ENCODE measurements at regions not wholly inside any gene's neighbourhood (a gene's known extent, or its start where the extent isn't known, plus 50 kb on each side); places are given as distances from the start of the nearest gene placed in this dataset.

DNA sequence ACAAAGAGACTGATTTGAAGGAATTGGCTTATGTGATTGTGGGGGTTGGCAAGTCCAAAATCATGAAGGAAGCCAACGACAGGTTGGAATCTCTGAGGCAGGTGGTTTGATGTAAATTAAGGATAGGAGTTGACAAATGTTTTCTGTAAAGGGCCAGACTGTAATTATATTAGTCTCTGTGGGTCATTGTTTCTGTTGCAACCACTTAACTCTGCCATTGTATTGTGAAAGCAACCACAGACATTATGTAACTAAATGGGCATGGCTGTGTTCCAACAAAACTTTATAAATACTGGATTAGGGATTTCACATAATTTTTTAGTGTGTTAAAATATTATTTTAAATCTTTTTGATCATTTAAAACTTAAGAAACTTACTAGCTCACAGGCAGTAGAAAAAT lies 199.2 kb upstream of the MYLIP start:
- no peak for DNase-seq (ENCODE audit: low read depth, low spot score)
- TF ChIP-seq, protein P1, sequence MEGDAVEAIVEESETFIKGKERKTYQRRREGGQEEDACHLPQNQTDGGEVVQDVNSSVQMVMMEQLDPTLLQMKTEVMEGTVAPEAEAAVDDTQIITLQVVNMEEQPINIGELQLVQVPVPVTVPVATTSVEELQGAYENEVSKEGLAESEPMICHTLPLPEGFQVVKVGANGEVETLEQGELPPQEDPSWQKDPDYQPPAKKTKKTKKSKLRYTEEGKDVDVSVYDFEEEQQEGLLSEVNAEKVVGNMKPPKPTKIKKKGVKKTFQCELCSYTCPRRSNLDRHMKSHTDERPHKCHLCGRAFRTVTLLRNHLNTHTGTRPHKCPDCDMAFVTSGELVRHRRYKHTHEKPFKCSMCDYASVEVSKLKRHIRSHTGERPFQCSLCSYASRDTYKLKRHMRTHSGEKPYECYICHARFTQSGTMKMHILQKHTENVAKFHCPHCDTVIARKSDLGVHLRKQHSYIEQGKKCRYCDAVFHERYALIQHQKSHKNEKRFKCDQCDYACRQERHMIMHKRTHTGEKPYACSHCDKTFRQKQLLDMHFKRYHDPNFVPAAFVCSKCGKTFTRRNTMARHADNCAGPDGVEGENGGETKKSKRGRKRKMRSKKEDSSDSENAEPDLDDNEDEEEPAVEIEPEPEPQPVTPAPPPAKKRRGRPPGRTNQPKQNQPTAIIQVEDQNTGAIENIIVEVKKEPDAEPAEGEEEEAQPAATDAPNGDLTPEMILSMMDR (IDR thresholded peaks at IDR 0.05; ENCODE audit: low read depth, low read length), result no peak
- in situ Hi-C loops (cut with HindIII; ENCODE audit: low sequenced_read_pairs), result no loop called here
- no peak overlapping the region for H3K4me3 ChIP-seq (ENCODE audit: low read depth, low read length)

DNA sequence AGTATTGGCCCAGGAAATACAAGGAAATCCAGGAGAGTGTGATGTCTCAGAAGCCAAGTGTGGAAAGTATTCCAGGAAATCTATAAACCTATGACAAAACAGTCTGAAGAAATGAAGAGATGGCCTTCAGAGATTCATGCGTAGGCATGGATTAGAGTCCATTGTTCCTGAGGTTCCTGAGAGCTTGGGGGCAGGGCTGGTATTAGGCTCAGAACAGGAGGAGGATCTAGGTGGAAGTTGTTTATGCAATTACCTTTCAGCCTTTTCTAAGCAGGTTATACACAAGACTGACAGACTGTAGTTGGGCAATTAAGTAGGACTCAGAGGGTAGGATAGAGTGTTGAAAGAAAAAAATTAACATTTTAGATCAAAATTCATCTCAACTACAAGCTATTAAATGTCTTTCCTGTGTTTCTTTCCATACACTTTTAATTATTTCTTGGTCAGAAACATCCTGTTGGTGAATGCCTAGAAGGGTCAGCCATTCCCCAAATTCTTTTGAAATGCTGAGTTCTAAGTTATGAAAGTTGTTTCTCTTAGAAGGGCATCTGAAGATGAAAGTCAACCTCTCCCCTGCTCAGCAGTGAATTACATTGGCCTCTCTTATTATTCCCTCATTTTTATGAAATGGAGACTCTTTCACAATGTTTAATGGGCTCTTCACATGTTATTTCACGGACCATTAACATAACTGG lies 201.2 kb upstream of the MYLIP start:
- TF ChIP-seq, protein P1 (IDR thresholded peaks at IDR 0.05; ENCODE audit: low read depth, low read length), result no peak
- H3K4me3 ChIP-seq (ENCODE audit: low read depth, low read length), result no peak overlapping the region
- in situ Hi-C loops (cut with HindIII; ENCODE audit: low sequenced_read_pairs), result no loop called here
- no peak for DNase-seq (ENCODE audit: low read depth, low spot score)

- H3K4me3 ChIP-seq (ENCODE audit: low read depth, low read length), result no peak overlapping the region
- TF ChIP-seq, protein P1 (IDR thresholded peaks at IDR 0.05; ENCODE audit: low read depth, low read length), result no peak
- in situ Hi-C loops (cut with HindIII; ENCODE audit: low sequenced_read_pairs), result no loop called here
- no peak for DNase-seq (ENCODE audit: low read depth, low spot score)
These were observed 202.6 kb upstream of the MYLIP start for GRCh38 chr6:15926256-15926655.

GRCh38 chr6:15924893-15925292 lies 204.0 kb upstream of the MYLIP start:
- TF ChIP-seq, protein P1 (IDR thresholded peaks at IDR 0.05; ENCODE audit: low read depth, low read length), result no peak
- in situ Hi-C loops (cut with HindIII; ENCODE audit: low sequenced_read_pairs), result no loop called here

DNA sequence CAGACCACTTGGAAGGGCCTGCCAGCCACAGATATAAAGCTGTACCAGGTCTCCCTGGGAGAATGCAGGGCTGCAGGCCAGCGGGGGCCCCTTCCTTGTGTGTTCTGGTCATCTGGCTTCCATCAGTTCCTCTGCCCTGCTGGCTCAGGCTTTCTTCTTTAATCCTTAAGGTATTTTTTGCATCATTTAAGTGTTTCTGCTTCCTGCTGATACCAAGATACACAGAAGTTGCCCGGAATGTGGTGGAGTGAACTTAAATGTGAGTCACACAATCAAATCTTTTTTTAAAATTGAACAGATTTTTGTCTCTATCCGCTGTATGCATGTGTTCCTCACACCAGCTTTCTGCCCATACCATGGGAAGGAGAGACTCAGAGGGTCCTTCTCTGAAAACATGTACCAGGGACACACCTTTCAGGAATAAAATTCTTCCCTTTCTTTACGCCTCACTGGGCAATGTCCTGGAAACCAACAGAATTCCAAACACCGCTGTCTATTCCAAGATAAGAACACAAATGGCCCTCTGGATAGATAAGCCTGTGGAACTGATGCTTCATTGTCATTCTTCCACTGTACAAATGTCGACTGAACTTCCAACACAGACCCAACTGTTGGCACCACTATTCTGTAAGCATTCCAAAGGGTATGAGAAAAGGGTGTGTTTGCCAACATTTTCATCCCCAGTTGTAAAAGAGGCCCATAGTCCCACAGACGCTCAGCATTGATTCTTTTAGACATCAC lies 206.2 kb upstream of the MYLIP start:
- H3K4me3 ChIP-seq (ENCODE audit: low read depth, low read length), result no peak overlapping the region
- TF ChIP-seq, protein P1 (IDR thresholded peaks at IDR 0.05; ENCODE audit: low read depth, low read length), result no peak
- in situ Hi-C loops (cut with HindIII; ENCODE audit: low sequenced_read_pairs), result no loop called here
- peak; percentile 73 for DNase-seq (ENCODE audit: low read depth, low spot score)

More at GRCh38 chr6:15924893-15925292, 204.0 kb upstream of the MYLIP start:
- H3K4me3 ChIP-seq (ENCODE audit: low read depth, low read length), result no peak overlapping the region
- DNase-seq (ENCODE audit: low read depth, low spot score), result no peak

GRCh38 chr6:15921243-15921642 lies 207.6 kb upstream of the MYLIP start:
- TF ChIP-seq, protein P1 (IDR thresholded peaks at IDR 0.05; ENCODE audit: low read depth, low read length), result no peak
- in situ Hi-C loops (cut with HindIII; ENCODE audit: low sequenced_read_pairs), result no loop called here
- DNase-seq (ENCODE audit: low read depth, low spot score), result no peak
- no peak overlapping the region for H3K4me3 ChIP-seq (ENCODE audit: low read depth, low read length)

Measured in astrocyte of the spinal cord (primary cell).